ENCODE measurements at regions not wholly inside any gene's neighbourhood (a gene's known extent, or its start where the extent isn't known, plus 50 kb on each side); places are given as distances from the start of the nearest gene placed in this dataset.

- Histone ChIP-seq H3K4me3 (no peak overlapping the region), H3K4me1 (peaks cover 18% of the 10 kb centered on the region), H3K4me2 (peak overlapping the region; percentile 39), H3K27ac (peak overlapping the region; percentile 27 to 52; a peak in 4 of 6 replicates), H3K9me3 (no peaks in the 10 kb centered on the region)
- ChIA-PET CTCF (interaction anchor here (0.7 kb wide), 1 partner anchor 273 kb away, joined by 3 read pairs; no protein-coding TSS in a partner anchor), POLR2A (no interaction called here)
- DNase-seq (ENCODE audit: low read depth in 1 of 2, low spot score in 1 of 2) (peak; percentile 14 to 25), ATAC-seq (peak; percentile 69 to 81; a peak in 5 of 6 replicates), FAIRE-seq (no peak)
- WGBS (ENCODE audit: missing lambda C conversion rate): 64% methylated on average over 2 of the region's 2 CpGs
- TF ChIP-seq RFX5 (IDR thresholded peaks at IDR 0.05) (no peak), NR3C1 (IDR thresholded peaks at IDR 0.05) (no peak), CBX2 (IDR thresholded peaks at IDR 0.05; ENCODE audit: borderline replicate concordance, low read depth) (no peak)
Observed at GRCh38 chr18:22504251-22505030, 86.7 kb upstream of the CTAGE1 start.

GRCh38 chr18:22505141-22505591 is 87.5 kb upstream of the CTAGE1 start:
- CTCF ChIA-PET: no interaction called here
- H3K4me3 ChIP-seq: no peak overlapping the region
- H3K4me2 ChIP-seq: peak overlapping the region; percentile 39
- H3K27ac ChIP-seq: peak overlapping the region in 1 of 2 experiments; percentile 37; a peak in 2 of 6 replicates
- POLR2A ChIA-PET: no interaction called here
- FAIRE-seq (no peak), ATAC-seq (peak; percentile 30 to 51; a peak in 3 of 6 replicates), DNase-seq (ENCODE audit: low read depth in 1 of 2, low spot score in 1 of 2) (no peak)
- peaks cover 18% of the 10 kb centered on the region for H3K4me1 ChIP-seq
- H3K9me3 ChIP-seq: no peaks in the 10 kb centered on the region
- WGBS (ENCODE audit: missing lambda C conversion rate): 14% methylated on average over 1 of the region's 1 CpG
- TF ChIP-seq CTCF (IDR thresholded peaks at IDR 0.05) (no peak), FOSB (CRISPR knock-in tag; IDR thresholded peaks at IDR 0.05) (no peak), EHF (CRISPR knock-in tag; IDR thresholded peaks at IDR 0.05) (no peak), CHD4 (IDR thresholded peaks at IDR 0.05; ENCODE audit: borderline replicate concordance) (no peak), CEBPB (IDR thresholded peaks at IDR 0.05) (no peak), BCL3 (IDR thresholded peaks at IDR 0.05) (no peak), ESRRA (IDR thresholded peaks at IDR 0.05; ENCODE audit: borderline replicate concordance, low read length) (no peak), ZC3H11A (IDR thresholded peaks at IDR 0.05) (no peak), MAFK (IDR thresholded peaks at IDR 0.05; ENCODE audit: partially characterized antibody) (no peak), TP53 (CRISPR knock-in tag; IDR thresholded peaks at IDR 0.05) (no peak), HES2 (IDR thresholded peaks at IDR 0.05) (no peak), MAZ (IDR thresholded peaks at IDR 0.05; ENCODE audit: borderline replicate concordance, low read depth, low read length) (no peak), NPAS2 (CRISPR knock-in tag; IDR thresholded peaks at IDR 0.05; ENCODE audit: borderline replicate concordance) (no peak), EHMT2 (IDR thresholded peaks at IDR 0.05; ENCODE audit: low read depth) (no peak), NR3C1 (IDR thresholded peaks at IDR 0.05) (no peak), MYC (IDR thresholded peaks at IDR 0.05; ENCODE audit: borderline replicate concordance, low read length) (no peak), ZSCAN20 (CRISPR knock-in tag; IDR thresholded peaks at IDR 0.05) (no peak), SREBF2 (IDR thresholded peaks at IDR 0.05) (no peak)
- TF ChIP-seq, protein P1, sequence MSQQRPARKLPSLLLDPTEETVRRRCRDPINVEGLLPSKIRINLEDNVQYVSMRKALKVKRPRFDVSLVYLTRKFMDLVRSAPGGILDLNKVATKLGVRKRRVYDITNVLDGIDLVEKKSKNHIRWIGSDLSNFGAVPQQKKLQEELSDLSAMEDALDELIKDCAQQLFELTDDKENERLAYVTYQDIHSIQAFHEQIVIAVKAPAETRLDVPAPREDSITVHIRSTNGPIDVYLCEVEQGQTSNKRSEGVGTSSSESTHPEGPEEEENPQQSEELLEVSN (IDR thresholded peaks at IDR 0.05; ENCODE audit: borderline replicate concordance, low read depth): no peak
